Activated CD4-positive, alpha-beta memory T cell treated with anti-CD3 and anti-CD28 coated beads for 36 hours (primary cell): ENCODE measurements at regions not wholly inside any gene's neighbourhood (a gene's known extent, or its start where the extent isn't known, plus 50 kb on each side); places are given as distances from the start of the nearest gene placed in this dataset.
"Not testable (repeated sequence)": the region's sequence is repeated elsewhere in the genome, so short reads cannot be mapped to it uniquely, and the experiment has no call there.

Source experiments
- CTCF ChIA-PET: fragments of 350-600 bp; sonication (Branson Sonifier 250); formaldehyde crosslinking; loops from one replicate; lab custom pipeline; 2021; ENCODE audit warnings: antibody characterized with exemption, inconsistent platforms; lab: Charles Lee
- POLR2A ChIA-PET: fragments of 350-600 bp; sonication (Branson Sonifier 250); formaldehyde crosslinking; loops from one replicate; lab custom pipeline; 2021; ENCODE audit warnings: antibody characterized with exemption; lab: Charles Lee
- DNase-seq: peaks from one replicate; pipeline ENCODE4 v3.0.0-alpha.2; 2020
- H3K27ac Mint-ChIP-seq: one replicate; pipeline ENCODE4 v1.8.0; 2021; ENCODE audit warnings: mixed read lengths
- H3K27me3 Mint-ChIP-seq: one replicate; pipeline ENCODE4 v1.8.0; 2021; ENCODE audit warnings: mixed read lengths
- H3K36me3 Mint-ChIP-seq: one replicate; pipeline ENCODE4 v1.8.0; 2021; ENCODE audit warnings: mixed read lengths
- H3K4me1 Mint-ChIP-seq: one replicate; pipeline ENCODE4 v1.8.0; 2021; ENCODE audit warnings: low read depth, mixed read lengths
- H3K4me3 Mint-ChIP-seq: one replicate; pipeline ENCODE4 v1.8.0; 2021; ENCODE audit warnings: mild to moderate bottlenecking, mixed read lengths
- H3K9me3 Mint-ChIP-seq: one replicate; pipeline ENCODE4 v1.8.0; 2021; ENCODE audit warnings: mixed read lengths
- intact Hi-C: fragments of 100-400 bp; cut with micrococcal nuclease; formaldehyde crosslinking; loops from one replicate; pipeline ENCODE4 v1.15.1; 2023

DNA sequence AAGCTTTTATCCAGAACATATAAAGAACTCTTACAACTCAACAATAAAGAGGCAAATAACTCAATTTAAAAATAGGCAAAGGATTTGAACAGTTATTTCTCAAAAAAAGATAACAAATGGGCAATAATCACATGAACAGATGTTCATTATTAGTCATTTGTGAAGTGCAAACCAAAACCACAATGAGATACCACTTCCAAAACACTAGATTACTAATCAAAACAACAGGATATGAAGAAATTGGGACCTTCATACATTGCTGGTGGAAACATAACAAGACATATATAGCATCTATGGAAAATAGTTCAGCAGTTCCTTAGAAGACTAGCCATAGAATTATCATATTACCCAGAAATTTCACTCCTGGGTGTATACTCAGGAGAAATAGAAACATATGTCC is 224.6 kb downstream of the FBXO8 start:
- intact Hi-C loops = no loop called here
- H3K4me1 Mint-ChIP-seq = no peaks in the 10 kb centered on the region
- peaks cover 4% of the 10 kb centered on the region for H3K9me3 Mint-ChIP-seq
- DNase-seq = no peak
- ChIA-PET POLR2A (no interaction called here), CTCF (no interaction called here)
- H3K27me3 Mint-ChIP-seq = no peaks in the 10 kb centered on the region
- H3K36me3 Mint-ChIP-seq = no peaks in the 10 kb centered on the region
- H3K4me3 Mint-ChIP-seq = no peak overlapping the region
- H3K27ac Mint-ChIP-seq = no peak overlapping the region

DNA sequence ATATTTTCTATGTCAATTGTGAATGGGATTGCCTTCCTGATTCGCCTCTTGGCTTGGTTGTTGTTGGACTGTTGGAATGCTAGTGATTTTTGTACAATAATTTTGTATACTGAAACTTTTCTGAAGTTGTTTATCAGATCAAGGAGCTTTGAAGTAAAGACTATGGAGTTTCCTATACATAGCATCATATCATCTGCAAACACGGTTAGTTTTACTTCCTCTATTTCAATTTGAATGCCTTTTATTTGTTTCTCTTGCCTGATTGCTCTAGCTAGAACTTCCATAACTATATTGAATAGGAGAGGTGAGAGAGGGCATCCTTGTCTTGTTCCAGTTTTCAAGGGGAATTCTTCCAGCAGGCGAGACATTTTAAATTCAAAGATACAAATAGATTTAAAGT is 226.5 kb downstream of the FBXO8 start:
- Mint-ChIP-seq H3K9me3 (peaks cover 4% of the 10 kb centered on the region), H3K4me1 (no peaks in the 10 kb centered on the region), H3K4me3 (no peak overlapping the region), H3K27ac (no peak overlapping the region), H3K36me3 (no peaks in the 10 kb centered on the region), H3K27me3 (no peaks in the 10 kb centered on the region)
- ChIA-PET CTCF (no interaction called here), POLR2A (no interaction called here)
- no peak for DNase-seq
- intact Hi-C loops = no loop called here

DNA sequence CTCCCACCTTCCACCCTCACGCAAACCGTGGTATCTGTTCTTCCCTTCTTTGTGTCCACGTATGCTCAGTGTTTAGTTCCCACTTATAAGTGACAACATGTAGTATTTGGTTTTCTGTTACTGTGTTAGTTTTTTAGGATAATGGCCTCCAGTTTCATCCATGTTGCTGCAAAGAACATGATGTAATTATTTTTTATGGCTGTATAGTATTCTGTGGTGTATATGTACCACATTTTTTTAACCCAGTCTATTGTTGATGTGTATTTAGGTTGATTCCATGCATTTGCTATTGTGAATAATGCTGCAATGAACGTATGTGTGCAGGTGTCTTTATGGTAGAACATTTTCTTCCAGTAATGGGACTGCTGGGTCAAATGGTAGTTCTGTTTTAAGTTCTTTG is 228.1 kb downstream of the FBXO8 start:
- Mint-ChIP-seq H3K4me1 (no peaks in the 10 kb centered on the region), H3K36me3 (no peaks in the 10 kb centered on the region), H3K4me3 (no peak overlapping the region), H3K9me3 (peaks cover 4% of the 10 kb centered on the region), H3K27me3 (no peaks in the 10 kb centered on the region), H3K27ac (no peak overlapping the region)
- ChIA-PET POLR2A (no interaction called here), CTCF (no interaction called here)
- intact Hi-C loops = no loop called here
- DNase-seq = no peak

DNA sequence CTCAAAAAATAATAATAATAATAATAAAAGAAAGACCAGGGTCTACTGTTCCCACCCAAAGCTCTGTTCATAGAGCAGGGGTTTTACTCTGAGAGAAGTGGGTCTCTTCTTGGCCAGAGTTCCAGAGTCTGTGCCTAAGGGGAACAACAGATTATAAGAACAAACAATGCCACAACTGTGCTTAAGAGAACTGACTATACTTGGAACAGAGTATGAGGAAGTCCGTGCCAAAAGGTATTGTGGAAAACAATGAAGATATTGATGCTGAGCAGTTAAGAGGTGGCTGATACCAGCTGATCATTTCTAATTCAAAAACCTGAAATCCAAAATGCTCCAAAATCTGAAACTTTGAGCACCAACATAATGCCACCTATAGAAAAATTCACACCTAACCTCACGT is 229.6 kb downstream of the FBXO8 start:
- CTCF ChIA-PET = no interaction called here
- Mint-ChIP-seq H3K27ac (no peak overlapping the region), H3K36me3 (no peaks in the 10 kb centered on the region), H3K27me3 (no peaks in the 10 kb centered on the region), H3K4me3 (no peak overlapping the region), H3K4me1 (no peaks in the 10 kb centered on the region), H3K9me3 (peaks cover 4% of the 10 kb centered on the region)
- DNase-seq = no peak
- POLR2A ChIA-PET = no interaction called here
- intact Hi-C loops = no loop called here

DNA sequence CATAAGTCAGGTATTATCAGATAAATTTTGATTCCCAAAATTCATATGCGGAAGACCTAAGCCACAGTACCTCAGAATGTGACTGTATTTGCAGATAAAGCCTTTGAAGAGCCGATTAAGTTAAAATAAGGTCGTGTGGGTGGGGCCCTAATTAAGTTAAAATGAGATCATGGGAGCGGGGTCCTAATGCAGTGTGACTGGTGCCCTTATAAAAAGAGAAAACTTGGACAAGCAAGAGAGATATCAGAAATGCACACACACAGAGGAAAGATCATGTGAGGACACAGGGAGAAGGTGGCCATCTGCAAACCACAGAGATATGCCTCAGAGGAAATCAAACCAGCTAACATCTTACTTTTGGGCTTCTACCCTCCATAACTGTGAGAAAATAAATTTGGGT is 236.1 kb downstream of the FBXO8 start:
- DNase-seq = no peak
- Mint-ChIP-seq H3K36me3 (no peaks in the 10 kb centered on the region), H3K27me3 (peaks cover 2% of the 10 kb centered on the region), H3K27ac (no peak overlapping the region), H3K4me3 (no peak overlapping the region), H3K4me1 (no peaks in the 10 kb centered on the region), H3K9me3 (peaks cover 7% of the 10 kb centered on the region)
- ChIA-PET POLR2A (no interaction called here), CTCF (no interaction called here)
- intact Hi-C loops = no loop called here

DNA sequence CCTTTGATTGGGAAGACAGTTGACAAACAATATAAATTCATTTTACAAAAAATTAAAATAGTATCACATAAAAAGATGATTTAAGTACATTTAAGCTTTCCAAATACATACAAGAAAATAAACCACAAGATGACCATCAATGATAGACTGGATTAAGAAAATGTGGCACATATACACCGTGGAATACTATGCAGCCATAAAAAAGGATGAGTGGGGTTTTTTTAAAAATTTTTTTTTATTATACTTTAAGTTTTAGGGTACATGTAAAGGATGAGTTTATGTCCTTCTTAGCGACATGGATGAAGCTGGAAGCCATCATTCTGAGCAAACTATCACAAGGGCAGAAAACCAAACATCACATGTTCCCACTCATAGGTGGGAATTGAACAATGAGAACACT is 237.6 kb downstream of the FBXO8 start:
- intact Hi-C loops = not testable (repeated sequence)

DNA sequence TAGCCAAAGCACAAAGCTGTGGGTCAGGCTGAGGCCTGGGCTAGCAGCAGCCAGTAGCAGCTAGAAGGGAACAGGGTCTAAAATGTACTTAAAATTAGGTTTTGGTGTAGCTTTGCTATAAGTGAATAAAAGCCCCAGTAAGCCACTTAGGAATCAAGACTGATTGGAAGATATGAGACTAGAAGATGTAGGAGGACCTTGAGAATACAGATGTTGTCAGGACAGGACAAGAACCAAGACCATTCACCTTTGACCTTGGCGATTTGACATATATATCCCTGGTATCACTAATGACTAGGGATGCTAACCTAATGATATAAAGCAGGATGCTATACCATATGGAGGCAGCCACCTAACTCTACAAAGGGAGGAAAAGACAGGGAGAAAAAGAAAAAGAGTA is 238.1 kb downstream of the FBXO8 start:
- CTCF ChIA-PET = interaction anchor here (0.6 kb wide), 1 partner anchor 86 kb away, joined by 3 read pairs; no protein-coding TSS in a partner anchor
- Mint-ChIP-seq H3K27ac (no peak overlapping the region), H3K27me3 (peaks cover 2% of the 10 kb centered on the region), H3K36me3 (no peaks in the 10 kb centered on the region), H3K9me3 (peaks cover 7% of the 10 kb centered on the region), H3K4me3 (no peak overlapping the region), H3K4me1 (no peaks in the 10 kb centered on the region)
- no peak for DNase-seq
- intact Hi-C loops = no loop called here
- POLR2A ChIA-PET = no interaction called here

More for the DNA sequence above, 237.6 kb downstream of the FBXO8 start:
- H3K4me1 Mint-ChIP-seq, H3K27me3 Mint-ChIP-seq, H3K4me3 Mint-ChIP-seq, H3K27ac Mint-ChIP-seq, H3K36me3 Mint-ChIP-seq, CTCF ChIA-PET, H3K9me3 Mint-ChIP-seq, DNase-seq, POLR2A ChIA-PET: not testable (repeated sequence)

DNA sequence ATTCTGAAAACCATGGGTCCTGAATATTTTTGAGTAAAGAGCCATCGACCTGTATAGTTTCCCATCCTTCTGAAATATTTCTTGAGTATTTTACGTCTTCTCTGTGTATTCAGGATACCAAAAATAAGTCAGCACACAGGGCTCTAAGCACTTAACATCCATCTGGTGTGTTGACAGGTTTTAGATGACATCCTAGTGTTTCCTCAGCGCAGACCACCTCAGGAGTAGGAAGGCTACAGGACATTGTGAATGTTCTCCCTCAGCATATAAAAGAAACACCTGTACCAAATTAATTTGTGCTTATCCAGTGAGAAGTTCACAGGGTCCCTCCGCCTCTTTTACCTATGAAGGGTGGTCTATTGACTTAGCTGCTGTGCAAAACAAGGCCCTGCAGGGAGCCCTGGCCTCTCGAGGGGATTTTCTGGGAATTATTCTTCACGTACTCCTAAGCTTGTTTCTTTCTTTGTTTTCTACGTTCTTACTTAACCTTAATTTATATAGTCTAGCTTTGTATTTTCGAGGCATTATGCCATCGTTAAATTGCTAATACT is 241.8 kb downstream of the FBXO8 start:
- no peak overlapping the region for H3K27ac Mint-ChIP-seq

DNA sequence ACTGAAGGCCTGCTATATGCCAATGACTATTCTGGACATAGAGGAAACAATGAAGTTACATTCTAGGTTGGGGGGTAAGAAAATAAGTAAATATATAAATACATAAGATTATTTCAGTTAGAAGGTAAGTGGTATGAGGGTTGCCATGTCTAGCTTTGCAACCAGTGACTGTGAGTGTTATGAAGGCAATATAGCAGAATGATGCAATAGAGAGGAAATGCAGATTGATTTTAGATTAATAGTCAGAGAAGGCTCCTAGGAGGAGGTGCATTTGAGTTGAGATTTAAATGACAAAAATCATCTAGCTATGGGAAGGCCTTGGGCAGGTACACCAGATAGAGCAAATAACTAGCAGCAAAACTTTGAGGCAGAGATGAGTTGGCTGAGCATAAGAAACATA is 243.2 kb downstream of the FBXO8 start:
- CTCF ChIA-PET = no interaction called here
- no peak for DNase-seq
- Mint-ChIP-seq H3K9me3 (peaks cover 3% of the 10 kb centered on the region), H3K4me1 (no peaks in the 10 kb centered on the region), H3K4me3 (no peak overlapping the region), H3K27me3 (peaks cover 2% of the 10 kb centered on the region), H3K27ac (no peak overlapping the region), H3K36me3 (no peaks in the 10 kb centered on the region)
- POLR2A ChIA-PET = no interaction called here
- intact Hi-C loops = no loop called here

More for the DNA sequence above, 241.8 kb downstream of the FBXO8 start:
- H3K4me1 Mint-ChIP-seq = no peaks in the 10 kb centered on the region
- DNase-seq = no peak
- peaks cover 2% of the 10 kb centered on the region for H3K27me3 Mint-ChIP-seq
- no peak overlapping the region for H3K4me3 Mint-ChIP-seq
- ChIA-PET POLR2A (no interaction called here), CTCF (no interaction called here)
- H3K9me3 Mint-ChIP-seq = peaks cover 7% of the 10 kb centered on the region
- intact Hi-C loops = no loop called here
- H3K36me3 Mint-ChIP-seq = no peaks in the 10 kb centered on the region

DNA sequence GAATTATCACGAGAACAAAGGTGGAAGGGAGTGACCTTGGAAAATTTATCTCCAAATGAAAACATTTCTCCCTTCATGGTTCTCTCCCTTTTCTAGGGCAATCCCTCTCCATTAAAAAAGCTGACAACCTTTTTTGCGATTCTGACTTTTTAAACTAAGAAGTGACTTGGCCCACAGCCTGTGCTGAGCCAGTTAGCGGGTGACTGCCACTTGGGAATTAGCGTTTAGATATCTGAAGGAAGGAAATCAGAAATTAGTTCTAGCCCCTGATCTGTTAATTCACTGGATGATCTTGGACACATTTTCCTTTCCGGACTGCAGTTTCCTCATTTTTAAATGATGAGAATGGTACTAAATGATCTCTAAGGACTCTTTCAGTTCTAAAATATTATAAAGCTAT is 245.0 kb downstream of the FBXO8 start:
- peaks cover 2% of the 10 kb centered on the region for H3K27me3 Mint-ChIP-seq
- H3K27ac Mint-ChIP-seq = no peak overlapping the region
- no peak overlapping the region for H3K4me3 Mint-ChIP-seq
- POLR2A ChIA-PET = no interaction called here
- H3K9me3 Mint-ChIP-seq = no peaks in the 10 kb centered on the region
- no peaks in the 10 kb centered on the region for H3K4me1 Mint-ChIP-seq
- H3K36me3 Mint-ChIP-seq = no peaks in the 10 kb centered on the region
- DNase-seq = no peak
- CTCF ChIA-PET = no interaction called here
- intact Hi-C loops = no loop called here

DNA sequence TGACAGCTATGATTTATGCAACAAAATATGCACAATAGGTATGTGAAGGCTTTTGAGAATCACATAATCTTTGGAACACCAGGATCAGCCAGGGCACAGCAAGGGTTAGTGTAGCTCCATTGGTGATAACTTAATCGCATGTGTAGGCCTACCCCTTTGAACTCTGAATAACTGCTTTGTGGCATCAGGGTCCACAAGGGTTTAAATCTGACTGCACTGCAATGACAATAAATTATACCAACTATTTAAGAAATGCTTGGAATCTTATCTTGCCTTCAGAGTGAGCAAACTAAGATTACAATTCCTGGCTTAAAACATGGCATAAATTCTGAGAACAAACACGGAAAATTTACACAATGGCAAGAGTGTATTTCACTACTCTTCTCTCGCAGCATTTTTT is 245.8 kb downstream of the FBXO8 start:
- POLR2A ChIA-PET = no interaction called here
- intact Hi-C loops = no loop called here
- CTCF ChIA-PET = no interaction called here
- H3K4me3 Mint-ChIP-seq = no peak overlapping the region
- H3K27me3 Mint-ChIP-seq = no peaks in the 10 kb centered on the region
- H3K9me3 Mint-ChIP-seq = no peaks in the 10 kb centered on the region
- H3K27ac Mint-ChIP-seq = no peak overlapping the region
- no peaks in the 10 kb centered on the region for H3K36me3 Mint-ChIP-seq
- DNase-seq = no peak
- no peaks in the 10 kb centered on the region for H3K4me1 Mint-ChIP-seq

DNA sequence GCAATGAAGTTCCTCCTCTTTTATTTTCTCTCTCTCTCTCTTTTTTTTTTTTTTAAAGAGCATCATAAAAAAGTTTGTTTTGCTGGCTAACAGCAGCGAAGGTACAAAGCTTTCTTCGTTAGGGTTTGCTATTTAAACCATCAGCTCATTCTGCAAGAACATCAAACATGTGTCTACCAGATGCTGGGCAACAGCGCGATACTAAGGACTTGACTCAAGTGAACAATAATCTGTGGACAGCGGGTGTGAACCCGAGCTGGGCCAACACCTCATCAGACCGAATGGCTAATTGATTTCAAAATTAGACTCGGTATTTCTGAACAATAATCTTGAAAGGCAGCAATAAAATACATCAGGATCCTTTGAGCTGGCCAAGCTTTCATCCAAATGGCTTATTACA is 246.4 kb downstream of the FBXO8 start:
- CTCF ChIA-PET = no interaction called here
- Mint-ChIP-seq H3K27me3 (no peaks in the 10 kb centered on the region), H3K36me3 (no peaks in the 10 kb centered on the region), H3K9me3 (no peaks in the 10 kb centered on the region), H3K27ac (no peak overlapping the region), H3K4me1 (no peaks in the 10 kb centered on the region), H3K4me3 (no peak overlapping the region)
- no peak for DNase-seq
- intact Hi-C loops = no loop called here
- POLR2A ChIA-PET = no interaction called here

DNA sequence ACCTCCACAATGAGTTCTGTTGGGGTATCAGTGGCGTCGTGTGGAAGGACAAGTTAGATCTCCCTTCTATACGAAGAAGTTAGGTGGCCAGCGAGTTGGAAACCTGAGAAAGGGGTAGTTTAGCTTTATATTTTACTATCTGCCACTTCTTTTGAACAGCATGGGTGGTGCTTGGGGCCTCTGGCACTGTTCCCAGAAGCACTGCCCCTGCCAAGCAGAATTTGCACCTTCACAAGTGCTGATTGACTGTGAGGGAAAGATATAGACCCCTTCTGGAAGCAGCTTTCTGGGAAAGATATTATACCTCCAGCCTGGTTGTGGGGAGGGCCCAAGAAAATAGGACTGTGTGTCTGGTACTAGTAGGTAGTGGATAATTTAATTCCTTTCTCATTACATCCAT is 246.9 kb downstream of the FBXO8 start:
- DNase-seq = no peak
- ChIA-PET CTCF (no interaction called here), POLR2A (no interaction called here)
- H3K9me3 Mint-ChIP-seq = no peaks in the 10 kb centered on the region
- H3K27ac Mint-ChIP-seq = no peak overlapping the region
- H3K4me1 Mint-ChIP-seq = no peaks in the 10 kb centered on the region
- no peak overlapping the region for H3K4me3 Mint-ChIP-seq
- H3K27me3 Mint-ChIP-seq = no peaks in the 10 kb centered on the region
- intact Hi-C loops = no loop called here
- no peaks in the 10 kb centered on the region for H3K36me3 Mint-ChIP-seq
